ENCODE measurements at regions not wholly inside any gene's neighbourhood (a gene's known extent, or its start where the extent isn't known, plus 50 kb on each side); places are given as distances from the start of the nearest gene placed in this dataset.

- no peak overlapping the region for H3K4me3 ChIP-seq (ENCODE audit: low read length)
- H3K9me3 ChIP-seq (ENCODE audit: control insufficient read depth in 1 of 2, insufficient read depth in 1 of 2, low read length in 2 of 2), result no peaks in the 10 kb centered on the region
- ATAC-seq (ENCODE audit: poor library complexity) (no peak), DNase-seq (peak in 2 of 14 experiments; percentile 24 to 39)
- H3K36me3 Mint-ChIP-seq (ENCODE audit: low read depth), result no peaks in the 10 kb centered on the region
- H3K4me1 ChIP-seq (ENCODE audit: insufficient read depth, low read length), result peaks cover 31% of the 10 kb centered on the region
- CTCF ChIA-PET, result interaction anchor here (0.5 to 1.2 kb wide), 2 partner anchors 133 to 219 kb away, joined by 3 read pairs; no protein-coding TSS in a partner anchor
- peaks cover 27% of the 10 kb centered on the region for H3K4me1 Mint-ChIP-seq (ENCODE audit: low read depth)
- no peaks in the 10 kb centered on the region for H3K36me3 ChIP-seq (ENCODE audit: insufficient read depth, low read length)
- no peak overlapping the region for H3K4me3 Mint-ChIP-seq
- H3K27ac ChIP-seq (ENCODE audit: low read depth in 1 of 2, low read length in 2 of 2), result no peak overlapping the region
- no peak overlapping the region for H3K27ac Mint-ChIP-seq
- no peaks in the 10 kb centered on the region for H3K27me3 ChIP-seq (ENCODE audit: control insufficient read depth in 1 of 2, insufficient read depth in 2 of 2, low read length in 2 of 2)
- TF ChIP-seq CTCF (IDR thresholded peaks at IDR 0.05), result no peak
- POLR2A ChIA-PET, result interaction anchor here (0.5 to 1.2 kb wide), 2 partner anchors 17 to 298 kb away, joined by 5 read pairs; no protein-coding TSS in a partner anchor
- intact Hi-C loops (cut with DNase I, micrococcal nuclease), result no loop called here
- H3K27me3 Mint-ChIP-seq, result no peaks in the 10 kb centered on the region
- no peaks in the 10 kb centered on the region for H3K9me3 Mint-ChIP-seq
These were observed 104.4 kb upstream of the TAB2 start for GRCh38 chr6:149212892-149213801.

GRCh38 chr6:149213829-149214228, 103.7 kb upstream of the TAB2 start:
- POLR2A ChIA-PET, result no interaction called here
- DNase-seq, result no peak
- TF ChIP-seq CTCF (IDR thresholded peaks at IDR 0.05), result no peak
- H3K4me3 Mint-ChIP-seq, result no peak overlapping the region
- H3K27ac Mint-ChIP-seq, result no peak overlapping the region
- no peaks in the 10 kb centered on the region for H3K27me3 Mint-ChIP-seq
- Histone ChIP-seq H3K4me3 (ENCODE audit: low read length) (no peak overlapping the region), H3K4me1 (ENCODE audit: insufficient read depth, low read length) (peaks cover 31% of the 10 kb centered on the region), H3K36me3 (ENCODE audit: insufficient read depth, low read length) (no peaks in the 10 kb centered on the region), H3K27me3 (ENCODE audit: control insufficient read depth in 1 of 2, insufficient read depth in 2 of 2, low read length in 2 of 2) (no peaks in the 10 kb centered on the region), H3K27ac (ENCODE audit: low read depth in 1 of 2, low read length in 2 of 2) (no peak overlapping the region), H3K9me3 (ENCODE audit: control insufficient read depth in 1 of 2, insufficient read depth in 1 of 2, low read length in 2 of 2) (no peaks in the 10 kb centered on the region)
- H3K4me1 Mint-ChIP-seq (ENCODE audit: low read depth), result peaks cover 31% of the 10 kb centered on the region
- CTCF ChIA-PET, result no interaction called here
- H3K36me3 Mint-ChIP-seq (ENCODE audit: low read depth), result no peaks in the 10 kb centered on the region
- H3K9me3 Mint-ChIP-seq, result no peaks in the 10 kb centered on the region
- no peak for ATAC-seq (ENCODE audit: poor library complexity)
- intact Hi-C loops (cut with DNase I, micrococcal nuclease), result no loop called here

GRCh38 chr6:149216459-149216858, 101.1 kb upstream of the TAB2 start:
- Histone ChIP-seq H3K4me3 (ENCODE audit: low read length) (no peak overlapping the region), H3K27me3 (ENCODE audit: control insufficient read depth in 1 of 2, insufficient read depth in 2 of 2, low read length in 2 of 2) (no peaks in the 10 kb centered on the region), H3K36me3 (ENCODE audit: insufficient read depth, low read length) (no peaks in the 10 kb centered on the region), H3K4me1 (ENCODE audit: insufficient read depth, low read length) (peaks cover 13% of the 10 kb centered on the region), H3K27ac (ENCODE audit: low read depth in 1 of 2, low read length in 2 of 2) (no peak overlapping the region), H3K9me3 (ENCODE audit: control insufficient read depth in 1 of 2, insufficient read depth in 1 of 2, low read length in 2 of 2) (no peaks in the 10 kb centered on the region)
- H3K36me3 Mint-ChIP-seq (ENCODE audit: low read depth), result no peaks in the 10 kb centered on the region
- TF ChIP-seq CTCF (IDR thresholded peaks at IDR 0.05), result no peak
- peaks cover 3% of the 10 kb centered on the region for H3K9me3 Mint-ChIP-seq
- no peak overlapping the region for H3K27ac Mint-ChIP-seq
- H3K27me3 Mint-ChIP-seq, result no peaks in the 10 kb centered on the region
- intact Hi-C loops (cut with DNase I, micrococcal nuclease), result no loop called here
- H3K4me1 Mint-ChIP-seq (ENCODE audit: low read depth), result peaks cover 16% of the 10 kb centered on the region
- ChIA-PET CTCF (interaction anchor here (0.6 to 1.1 kb wide), 3 partner anchors 9 to 753 kb away, joined by 3 read pairs; no protein-coding TSS in a partner anchor), POLR2A (interaction anchor here (0.9 kb wide), 1 partner anchor 14 kb away, joined by 3 read pairs; no protein-coding TSS in a partner anchor)
- DNase-seq (no peak), ATAC-seq (ENCODE audit: poor library complexity) (no peak)
- no peak overlapping the region for H3K4me3 Mint-ChIP-seq

Data from CD4-positive, alpha-beta T cell (primary cell).